ENCODE measurements at regions not wholly inside any gene's neighbourhood (a gene's known extent, or its start where the extent isn't known, plus 50 kb on each side); places are given as distances from the start of the nearest gene placed in this dataset.

GRCh38 chr7:115740043-115740442 lies 290.5 kb downstream of the TFEC start:
- H3K4me1 ChIP-seq = no peaks in the 10 kb centered on the region
- no peak overlapping the region for H3K4me3 ChIP-seq
- TF ChIP-seq, protein P1, sequence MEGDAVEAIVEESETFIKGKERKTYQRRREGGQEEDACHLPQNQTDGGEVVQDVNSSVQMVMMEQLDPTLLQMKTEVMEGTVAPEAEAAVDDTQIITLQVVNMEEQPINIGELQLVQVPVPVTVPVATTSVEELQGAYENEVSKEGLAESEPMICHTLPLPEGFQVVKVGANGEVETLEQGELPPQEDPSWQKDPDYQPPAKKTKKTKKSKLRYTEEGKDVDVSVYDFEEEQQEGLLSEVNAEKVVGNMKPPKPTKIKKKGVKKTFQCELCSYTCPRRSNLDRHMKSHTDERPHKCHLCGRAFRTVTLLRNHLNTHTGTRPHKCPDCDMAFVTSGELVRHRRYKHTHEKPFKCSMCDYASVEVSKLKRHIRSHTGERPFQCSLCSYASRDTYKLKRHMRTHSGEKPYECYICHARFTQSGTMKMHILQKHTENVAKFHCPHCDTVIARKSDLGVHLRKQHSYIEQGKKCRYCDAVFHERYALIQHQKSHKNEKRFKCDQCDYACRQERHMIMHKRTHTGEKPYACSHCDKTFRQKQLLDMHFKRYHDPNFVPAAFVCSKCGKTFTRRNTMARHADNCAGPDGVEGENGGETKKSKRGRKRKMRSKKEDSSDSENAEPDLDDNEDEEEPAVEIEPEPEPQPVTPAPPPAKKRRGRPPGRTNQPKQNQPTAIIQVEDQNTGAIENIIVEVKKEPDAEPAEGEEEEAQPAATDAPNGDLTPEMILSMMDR (IDR thresholded peaks at IDR 0.05) = no peak
- no peaks in the 10 kb centered on the region for H3K36me3 ChIP-seq
- no peak for ATAC-seq
- H3K27me3 ChIP-seq (ENCODE audit: low read depth) = no peaks in the 10 kb centered on the region
- H3K9me3 ChIP-seq = no peaks in the 10 kb centered on the region
- DNase-seq = no peak
- intact Hi-C loops (cut with DNase I) = no loop called here
- H3K27ac ChIP-seq = no peak overlapping the region

DNA sequence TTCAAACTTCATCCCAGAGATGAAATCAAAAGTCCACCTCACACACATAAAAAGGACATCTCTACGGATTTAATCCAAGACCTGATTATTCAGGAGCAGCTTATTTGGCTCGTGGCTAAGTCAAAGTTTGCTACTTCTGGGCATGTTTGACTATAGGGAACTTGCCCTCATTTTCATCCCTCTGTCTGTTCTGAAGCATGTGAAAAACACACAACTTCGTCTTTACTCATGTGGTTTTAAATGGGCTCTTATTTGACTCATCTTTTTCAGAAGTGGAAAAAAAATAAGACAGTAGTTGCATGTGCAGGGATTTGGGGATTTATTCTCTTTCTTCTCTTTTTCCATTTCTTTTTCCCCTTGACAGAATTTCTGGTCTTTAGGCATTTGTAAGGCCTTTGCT lies 295.9 kb downstream of the TFEC start:
- Histone ChIP-seq H3K9me3 (no peaks in the 10 kb centered on the region), H3K36me3 (no peaks in the 10 kb centered on the region), H3K27me3 (ENCODE audit: low read depth) (no peaks in the 10 kb centered on the region), H3K4me3 (no peak overlapping the region), H3K4me1 (no peaks in the 10 kb centered on the region), H3K27ac (no peak overlapping the region)
- no peak for ATAC-seq
- no peak for DNase-seq
- TF ChIP-seq, protein P1 (IDR thresholded peaks at IDR 0.05) = no peak
- intact Hi-C loops (cut with DNase I) = no loop called here

DNA sequence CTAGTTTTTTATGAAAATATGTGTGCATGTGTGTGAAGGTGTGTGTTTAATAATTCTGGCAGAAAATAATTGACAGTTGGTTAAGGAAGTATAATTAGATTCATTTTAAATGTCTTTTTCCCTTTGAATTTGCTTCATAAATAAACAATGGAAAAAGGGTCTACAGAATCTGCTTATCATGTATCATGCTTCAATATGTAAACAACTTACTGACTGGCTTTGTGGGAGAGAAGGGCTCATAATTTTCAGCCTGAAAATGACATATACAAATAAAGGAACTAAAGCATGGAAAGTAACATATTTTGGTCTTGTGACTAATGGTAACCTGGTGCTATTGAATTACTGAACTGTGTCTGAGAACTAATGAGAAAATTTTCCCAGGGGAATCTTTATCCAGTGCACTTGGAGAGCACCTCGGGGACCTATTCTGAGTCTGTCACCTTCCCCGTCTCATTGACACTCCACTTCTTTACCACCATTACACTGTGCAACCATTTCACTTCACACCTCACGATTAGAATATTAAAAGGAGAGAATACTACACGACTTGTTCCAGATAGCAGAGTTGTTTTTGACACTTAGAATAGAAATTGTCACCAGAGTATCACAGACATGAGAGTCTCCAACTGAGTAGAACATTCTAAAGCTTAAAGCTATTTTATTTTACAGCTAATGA lies 298.6 kb downstream of the TFEC start:
- no peaks in the 10 kb centered on the region for H3K9me3 ChIP-seq
- no peak overlapping the region for H3K4me3 ChIP-seq
- no peak for DNase-seq
- no peaks in the 10 kb centered on the region for H3K36me3 ChIP-seq
- intact Hi-C loops (cut with DNase I) = no loop called here
- TF ChIP-seq, protein P1 (IDR thresholded peaks at IDR 0.05) = no peak
- H3K27me3 ChIP-seq (ENCODE audit: low read depth) = no peaks in the 10 kb centered on the region
- no peak overlapping the region for H3K27ac ChIP-seq
- no peak for ATAC-seq
- H3K4me1 ChIP-seq = no peaks in the 10 kb centered on the region

- Histone ChIP-seq H3K27ac (no peak overlapping the region), H3K36me3 (no peaks in the 10 kb centered on the region), H3K9me3 (no peaks in the 10 kb centered on the region), H3K4me1 (no peaks in the 10 kb centered on the region), H3K4me3 (no peak overlapping the region), H3K27me3 (ENCODE audit: low read depth) (no peaks in the 10 kb centered on the region)
- intact Hi-C loops (cut with DNase I) = no loop called here
- DNase-seq = no peak
- no peak for ATAC-seq
- TF ChIP-seq, protein P1 (IDR thresholded peaks at IDR 0.05) = no peak
Observed at GRCh38 chr7:115728518-115728917, 302.0 kb downstream of the TFEC start.

- ATAC-seq (no peak), DNase-seq (no peak)
- intact Hi-C loops (cut with DNase I) = no loop called here
Observed at GRCh38 chr7:115724400-115725056, 306.0 kb downstream of the TFEC start.

More at GRCh38 chr7:115724400-115725056, 306.0 kb downstream of the TFEC start:
- TF ChIP-seq, protein P1 (IDR thresholded peaks at IDR 0.05) = no peak
- Histone ChIP-seq H3K36me3 (no peaks in the 10 kb centered on the region), H3K4me3 (no peak overlapping the region), H3K9me3 (no peaks in the 10 kb centered on the region), H3K27ac (no peak overlapping the region), H3K4me1 (no peaks in the 10 kb centered on the region), H3K27me3 (ENCODE audit: low read depth) (no peaks in the 10 kb centered on the region)

All from lower lobe of right lung (tissue), 2 donors.